Spinal cord (tissue), 9 donors: ENCODE measurements at regions not wholly inside any gene's neighbourhood (a gene's known extent, or its start where the extent isn't known, plus 50 kb on each side); places are given as distances from the start of the nearest gene placed in this dataset.
"Not testable (repeated sequence)": the region's sequence is repeated elsewhere in the genome, so short reads cannot be mapped to it uniquely, and the experiment has no call there.

ENCODE experiments used
- DNase-seq, 6 donors: peaks; one replicate each; pipeline versions ENCODE4 v3.0.0 to v3.0.0-alpha.2; 2013 to 2015; ENCODE audit warnings: low spot score in 6 of 6, low read depth in 4 of 6
- H3K27ac ChIP-seq: one replicate; pipeline ENCODE4 v1.5.1; 2013; ENCODE audit warnings: low read depth, low read length, control low read depth
- H3K27me3 ChIP-seq: one replicate; pipeline ENCODE4 v1.6.1; 2013; ENCODE audit warnings: low read length; ENCODE audit not compliant: control insufficient read depth, insufficient read depth
- H3K36me3 ChIP-seq: one replicate; pipeline ENCODE4 v1.6.1; 2013; ENCODE audit warnings: low read length; ENCODE audit not compliant: control insufficient read depth, insufficient read depth
- H3K4me1 ChIP-seq: one replicate; pipeline ENCODE4 v1.6.1; 2013; ENCODE audit warnings: low read length; ENCODE audit not compliant: control insufficient read depth, insufficient read depth
- H3K4me3 ChIP-seq: one replicate; pipeline ENCODE4 v1.5.1; 2013; ENCODE audit warnings: low read depth, low read length, control low read depth
- H3K9me3 ChIP-seq: one replicate; pipeline ENCODE4 v1.6.1; 2013; ENCODE audit warnings: low read length; ENCODE audit not compliant: control insufficient read depth, insufficient read depth
- WGBS: methylation state at CpG from one replicate; pipeline ENCODE4 v1.1.5; 2013; ENCODE audit warnings: missing lambda C conversion rate; ENCODE audit not compliant: insufficient coverage; 5-methylcytosine and 5-hydroxymethylcytosine counted together
- donor health status: healthy.

DNA sequence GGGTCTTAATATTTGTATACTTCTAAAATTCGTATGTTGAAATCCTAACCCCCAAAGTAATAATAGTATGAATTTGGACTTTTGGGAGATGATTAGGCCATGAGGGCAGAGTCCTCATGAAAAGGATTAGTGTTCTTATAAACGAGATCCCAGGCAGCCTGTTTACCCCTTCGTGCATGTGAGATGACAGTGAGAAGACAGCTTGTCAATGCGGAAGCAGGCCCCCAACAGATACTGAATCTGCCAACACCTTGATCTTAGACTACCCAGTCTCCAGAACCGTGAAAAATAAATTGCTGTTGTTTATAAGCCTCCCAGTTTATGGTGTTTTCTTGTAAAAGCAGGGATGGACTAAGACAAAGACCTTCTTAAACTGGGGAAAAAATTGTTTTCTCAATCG lies 714.2 kb downstream of the SI start:
- H3K27ac ChIP-seq, result no peak overlapping the region
- no peaks in the 10 kb centered on the region for H3K4me1 ChIP-seq
- H3K36me3 ChIP-seq, result no peaks in the 10 kb centered on the region
- WGBS, result 40% methylated on average over 2 of the region's 6 CpGs
- no peaks in the 10 kb centered on the region for H3K9me3 ChIP-seq
- no peak overlapping the region for H3K4me3 ChIP-seq
- H3K27me3 ChIP-seq, result no peaks in the 10 kb centered on the region
- no peak for DNase-seq

- H3K36me3 ChIP-seq, result no peaks in the 10 kb centered on the region
- 96% methylated on average over 4 of the region's 9 CpGs for WGBS
- no peak for DNase-seq
- no peak overlapping the region for H3K27ac ChIP-seq
- H3K27me3 ChIP-seq, result no peaks in the 10 kb centered on the region
- no peaks in the 10 kb centered on the region for H3K4me1 ChIP-seq
- H3K4me3 ChIP-seq, result no peak overlapping the region
- H3K9me3 ChIP-seq, result no peaks in the 10 kb centered on the region
Measured at GRCh38 chr3:164360738-164361406, 717.4 kb downstream of the SI start.

GRCh38 chr3:164360078-164360578 lies 718.2 kb downstream of the SI start:
- no peak for DNase-seq
- Histone ChIP-seq H3K4me3 (no peak overlapping the region), H3K9me3 (no peaks in the 10 kb centered on the region), H3K36me3 (no peaks in the 10 kb centered on the region), H3K27me3 (no peaks in the 10 kb centered on the region), H3K4me1 (no peaks in the 10 kb centered on the region), H3K27ac (no peak overlapping the region)
- WGBS, result 100% methylated on average over 4 of the region's 10 CpGs

- Histone ChIP-seq H3K27me3 (no peaks in the 10 kb centered on the region), H3K4me1 (no peaks in the 10 kb centered on the region), H3K36me3 (no peaks in the 10 kb centered on the region), H3K27ac (no peak overlapping the region), H3K4me3 (no peak overlapping the region), H3K9me3 (peaks cover 1% of the 10 kb centered on the region)
- DNase-seq, result no peak
Measured at GRCh38 chr3:164352991-164353390, 725.3 kb downstream of the SI start.

DNA sequence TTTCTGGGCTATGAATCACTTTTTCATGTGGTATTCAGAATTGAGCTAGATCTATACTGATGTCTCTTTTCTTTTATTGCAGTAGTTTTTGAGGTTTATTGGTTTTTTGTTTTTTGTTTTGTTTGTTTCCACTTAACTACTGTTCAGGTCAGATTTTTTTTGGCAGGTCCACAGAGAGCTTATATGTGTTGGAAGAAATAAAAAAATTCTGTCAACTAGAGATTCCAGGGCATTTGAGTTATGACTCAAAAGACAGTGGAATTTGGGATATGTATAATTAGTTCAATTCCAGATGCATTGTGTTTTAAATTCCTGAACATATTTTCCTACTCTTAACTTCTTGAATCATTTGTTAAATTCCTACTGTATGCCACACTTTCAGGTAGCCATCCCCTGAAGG lies 727.2 kb downstream of the SI start:
- H3K4me3 ChIP-seq, result no peak overlapping the region
- H3K36me3 ChIP-seq, result no peaks in the 10 kb centered on the region
- no peak for DNase-seq

DNA sequence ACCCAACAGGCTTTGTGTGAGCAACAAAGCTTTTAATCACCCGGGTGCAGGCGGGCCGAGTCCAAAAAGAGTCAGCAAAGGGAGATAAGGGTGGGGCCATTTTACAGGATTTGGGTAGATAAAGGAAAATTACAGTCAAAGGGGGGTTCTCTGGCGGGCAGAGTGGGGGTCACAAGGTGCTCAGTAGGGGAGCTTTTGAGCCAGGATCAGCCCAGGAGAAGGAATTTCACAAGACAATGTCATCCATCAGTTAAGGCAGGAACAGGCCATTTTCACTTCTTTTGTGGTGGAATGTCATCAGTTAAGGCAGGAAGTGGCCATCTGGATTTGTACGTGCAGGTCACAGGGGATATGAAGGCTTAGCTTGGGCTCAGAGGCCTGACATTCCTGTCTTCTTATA lies 736.1 kb downstream of the SI start:
- not testable (repeated sequence) for H3K27ac ChIP-seq, H3K9me3 ChIP-seq, H3K4me3 ChIP-seq, DNase-seq, H3K27me3 ChIP-seq, H3K36me3 ChIP-seq, H3K4me1 ChIP-seq
- 50% methylated on average over 1 of the region's 5 CpGs for WGBS

More for the DNA sequence above, 727.2 kb downstream of the SI start:
- Histone ChIP-seq H3K27ac (no peak overlapping the region), H3K9me3 (peaks cover 1% of the 10 kb centered on the region), H3K4me1 (no peaks in the 10 kb centered on the region), H3K27me3 (no peaks in the 10 kb centered on the region)

GRCh38 chr3:164341086-164341485 lies 737.2 kb downstream of the SI start:
- no peaks in the 10 kb centered on the region for H3K9me3 ChIP-seq
- H3K27me3 ChIP-seq, result no peaks in the 10 kb centered on the region
- no peak overlapping the region for H3K27ac ChIP-seq
- H3K36me3 ChIP-seq, result no peaks in the 10 kb centered on the region
- H3K4me1 ChIP-seq, result no peaks in the 10 kb centered on the region
- H3K4me3 ChIP-seq, result no peak overlapping the region
- no peak for DNase-seq
- WGBS, result 96% methylated on average over 17 of the region's 20 CpGs

DNA sequence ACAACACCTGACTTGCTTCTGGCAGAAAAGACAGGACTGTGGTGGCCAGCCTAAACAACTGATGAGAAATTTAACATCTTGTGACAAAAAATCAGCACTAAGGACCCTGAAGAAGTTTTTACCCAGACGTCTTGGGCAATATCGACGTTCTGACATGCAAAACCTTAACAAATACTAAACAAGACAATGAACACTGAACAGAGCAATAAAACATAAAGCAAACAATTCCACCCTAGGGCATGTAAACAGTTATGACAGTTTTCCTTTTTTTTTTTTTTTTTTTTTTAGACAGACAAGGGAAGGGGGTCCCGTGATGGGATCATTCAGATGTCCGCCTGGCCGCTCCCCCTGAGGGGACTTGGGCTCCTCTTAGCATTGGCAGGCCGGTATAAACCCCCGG lies 738.0 kb downstream of the SI start:
- H3K36me3 ChIP-seq, result no peaks in the 10 kb centered on the region
- no peak overlapping the region for H3K27ac ChIP-seq
- WGBS, result 95% methylated on average over 8 of the region's 8 CpGs
- DNase-seq, result no peak
- no peaks in the 10 kb centered on the region for H3K9me3 ChIP-seq
- H3K4me1 ChIP-seq, result no peaks in the 10 kb centered on the region
- H3K4me3 ChIP-seq, result no peak overlapping the region
- H3K27me3 ChIP-seq, result no peaks in the 10 kb centered on the region

DNA sequence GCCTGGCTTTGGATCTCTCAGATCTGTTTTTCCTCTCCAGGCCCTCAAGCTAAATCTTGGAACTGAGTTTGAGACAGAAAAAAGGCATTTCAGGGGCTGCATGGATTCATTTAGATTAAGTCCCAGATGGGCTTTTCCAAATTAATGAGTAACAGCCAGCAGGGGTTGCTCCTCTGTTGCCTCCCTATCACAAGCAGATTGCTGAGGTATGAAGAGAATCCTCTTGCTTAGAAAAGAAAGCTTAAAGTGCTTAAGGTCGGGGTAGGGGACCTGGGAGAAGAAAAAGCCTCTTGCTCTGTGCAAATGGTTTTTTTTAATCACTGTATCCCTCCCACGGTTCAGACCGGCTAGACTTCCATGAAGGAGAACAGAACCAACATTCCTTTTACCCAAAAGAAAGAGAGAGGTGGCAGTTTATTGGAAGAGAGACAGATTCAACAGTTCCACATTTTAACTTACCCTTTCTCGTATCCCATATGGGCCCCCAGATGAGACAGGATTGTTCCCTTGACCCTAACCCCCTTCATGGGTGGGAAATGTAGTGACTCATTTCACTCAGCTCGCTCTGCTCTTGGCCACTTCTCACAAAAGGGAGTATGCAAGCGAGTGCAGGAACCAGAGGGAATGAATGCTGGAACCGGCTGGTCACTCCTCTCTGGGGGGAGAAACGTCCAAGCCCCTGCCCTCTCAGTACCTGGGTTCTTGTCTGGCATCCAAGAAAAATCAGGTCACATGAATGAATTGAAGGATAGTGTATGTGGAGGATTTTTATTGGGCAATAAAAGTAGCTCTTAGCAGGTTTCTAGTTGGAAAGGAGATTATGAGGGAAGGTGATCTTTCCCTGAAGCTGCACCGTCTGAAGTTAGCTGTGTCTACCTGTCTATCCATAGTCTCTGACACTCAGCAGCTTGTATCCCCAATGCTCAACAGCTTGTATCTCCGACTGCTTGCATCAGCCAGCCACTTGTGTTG lies 745.2 kb downstream of the SI start:
- DNase-seq, result peak in 2 of 6 donors; percentile 15 to 78
- WGBS, result 43% methylated on average over 4 of the region's 10 CpGs
- H3K27me3 ChIP-seq, result no peaks in the 10 kb centered on the region

GRCh38 chr3:164326714-164327113 lies 751.6 kb downstream of the SI start:
- H3K27ac ChIP-seq, result no peak overlapping the region
- no peak overlapping the region for H3K4me3 ChIP-seq
- H3K36me3 ChIP-seq, result no peaks in the 10 kb centered on the region
- H3K4me1 ChIP-seq, result no peaks in the 10 kb centered on the region
- no peaks in the 10 kb centered on the region for H3K9me3 ChIP-seq
- H3K27me3 ChIP-seq, result no peaks in the 10 kb centered on the region
- no peak for DNase-seq

More for the DNA sequence above, 745.2 kb downstream of the SI start:
- Histone ChIP-seq H3K27ac (no peak overlapping the region), H3K4me1 (no peaks in the 10 kb centered on the region), H3K36me3 (no peaks in the 10 kb centered on the region), H3K9me3 (no peaks in the 10 kb centered on the region), H3K4me3 (no peak overlapping the region)
